ENCODE measurements at regions not wholly inside any gene's neighbourhood (a gene's known extent, or its start where the extent isn't known, plus 50 kb on each side); places are given as distances from the start of the nearest gene placed in this dataset.

DNA sequence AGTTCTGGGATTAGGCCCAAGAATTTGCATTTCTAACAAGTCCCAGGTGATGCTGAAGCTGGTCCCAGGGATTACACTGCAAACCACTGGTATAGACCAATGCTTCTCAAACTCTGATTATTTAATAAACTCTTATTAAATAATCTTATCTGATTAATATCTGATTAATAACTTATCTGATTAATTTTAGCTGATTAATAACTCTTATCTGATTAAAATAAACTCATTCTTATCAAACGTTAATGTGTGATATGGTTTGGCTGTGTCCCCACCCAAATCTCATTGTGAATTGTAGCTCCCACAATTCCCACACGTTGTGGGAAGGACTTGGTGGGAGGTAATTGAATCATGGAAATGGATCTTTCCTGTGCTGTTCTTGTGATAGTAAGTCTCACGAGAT, 78.6 kb upstream of the TANC2 start:
- TF ChIP-seq POLR2A (IDR thresholded peaks at IDR 0.05) (no peak), POLR2AphosphoS5 (IDR thresholded peaks at IDR 0.05; ENCODE audit: insufficient read depth in 1 of 2, low read depth in 1 of 2) (no peak)
- TF ChIP-seq, protein P1, sequence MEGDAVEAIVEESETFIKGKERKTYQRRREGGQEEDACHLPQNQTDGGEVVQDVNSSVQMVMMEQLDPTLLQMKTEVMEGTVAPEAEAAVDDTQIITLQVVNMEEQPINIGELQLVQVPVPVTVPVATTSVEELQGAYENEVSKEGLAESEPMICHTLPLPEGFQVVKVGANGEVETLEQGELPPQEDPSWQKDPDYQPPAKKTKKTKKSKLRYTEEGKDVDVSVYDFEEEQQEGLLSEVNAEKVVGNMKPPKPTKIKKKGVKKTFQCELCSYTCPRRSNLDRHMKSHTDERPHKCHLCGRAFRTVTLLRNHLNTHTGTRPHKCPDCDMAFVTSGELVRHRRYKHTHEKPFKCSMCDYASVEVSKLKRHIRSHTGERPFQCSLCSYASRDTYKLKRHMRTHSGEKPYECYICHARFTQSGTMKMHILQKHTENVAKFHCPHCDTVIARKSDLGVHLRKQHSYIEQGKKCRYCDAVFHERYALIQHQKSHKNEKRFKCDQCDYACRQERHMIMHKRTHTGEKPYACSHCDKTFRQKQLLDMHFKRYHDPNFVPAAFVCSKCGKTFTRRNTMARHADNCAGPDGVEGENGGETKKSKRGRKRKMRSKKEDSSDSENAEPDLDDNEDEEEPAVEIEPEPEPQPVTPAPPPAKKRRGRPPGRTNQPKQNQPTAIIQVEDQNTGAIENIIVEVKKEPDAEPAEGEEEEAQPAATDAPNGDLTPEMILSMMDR (IDR thresholded peaks at IDR 0.05): no peak

All from vagina (tissue), 2 donors.